Activated naive CD8-positive, alpha-beta T cell (primary cell): ENCODE measurements at regions not wholly inside any gene's neighbourhood (a gene's known extent, or its start where the extent isn't known, plus 50 kb on each side); places are given as distances from the start of the nearest gene placed in this dataset.

Source experiments
- H3K27ac Mint-ChIP-seq: one replicate; pipeline ENCODE4 v1.8.0; 2021; ENCODE audit warnings: mixed read lengths
- H3K27me3 Mint-ChIP-seq: one replicate; pipeline ENCODE4 v1.8.0; 2021; ENCODE audit warnings: mixed read lengths
- H3K36me3 Mint-ChIP-seq: one replicate; pipeline ENCODE4 v1.8.0; 2021; ENCODE audit warnings: mixed read lengths
- H3K4me1 Mint-ChIP-seq: one replicate; pipeline ENCODE4 v1.8.0; 2021; ENCODE audit warnings: low read depth, mixed read lengths
- H3K4me3 Mint-ChIP-seq: one replicate; pipeline ENCODE4 v1.8.0; 2021; ENCODE audit warnings: mild to moderate bottlenecking, mixed read lengths
- H3K9me3 Mint-ChIP-seq: one replicate; pipeline ENCODE4 v1.8.0; 2021; ENCODE audit warnings: low read depth, mixed read lengths

- no peak overlapping the region for H3K27ac Mint-ChIP-seq
Measured at GRCh38 chr3:74107451-74107850, 482.7 kb upstream of the PDZRN3 start.

DNA sequence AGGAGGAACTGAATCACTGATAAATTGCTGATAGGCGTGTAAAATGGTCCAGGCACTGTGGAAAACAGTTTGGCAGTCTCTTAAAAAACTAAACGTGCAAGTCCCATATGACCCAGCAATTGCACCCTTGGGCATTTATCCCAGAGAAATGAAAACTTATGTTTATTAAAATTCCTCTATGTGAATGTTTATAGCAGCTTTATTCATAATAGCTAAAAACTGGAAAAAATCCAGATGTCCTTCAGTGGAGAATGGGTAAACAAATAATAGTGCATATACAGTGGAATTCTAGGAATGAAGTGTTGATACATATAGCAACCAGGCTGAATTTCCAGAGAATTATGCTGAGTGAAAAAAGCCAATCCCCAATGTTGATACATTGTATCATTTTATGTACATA lies 482.2 kb upstream of the PDZRN3 start:
- H3K27me3 Mint-ChIP-seq = no peaks in the 10 kb centered on the region
- H3K4me3 Mint-ChIP-seq = no peak overlapping the region

More at GRCh38 chr3:74107451-74107850, 482.7 kb upstream of the PDZRN3 start:
- Mint-ChIP-seq H3K9me3 (peaks cover 8% of the 10 kb centered on the region), H3K36me3 (no peaks in the 10 kb centered on the region), H3K27me3 (no peaks in the 10 kb centered on the region), H3K4me1 (no peaks in the 10 kb centered on the region), H3K4me3 (no peak overlapping the region)

DNA sequence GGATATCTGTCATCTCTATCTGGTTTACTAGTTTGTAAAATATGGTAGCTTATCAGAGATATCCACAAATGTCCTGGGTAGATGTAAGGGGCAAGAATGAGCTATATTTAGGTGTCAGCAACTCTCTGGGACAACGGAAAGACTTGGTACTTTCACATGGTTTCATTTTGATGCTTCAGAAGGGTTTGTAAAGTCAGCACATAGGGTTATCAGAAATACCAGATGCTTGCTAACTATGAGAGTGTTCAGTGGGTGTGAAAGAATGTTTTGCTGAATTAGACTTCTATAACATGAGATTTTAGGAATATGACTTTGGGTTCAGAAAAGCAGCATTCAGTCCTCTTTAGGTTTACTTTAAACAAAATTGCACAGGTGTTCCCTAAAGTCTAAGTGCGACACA lies 466.5 kb upstream of the PDZRN3 start:
- no peaks in the 10 kb centered on the region for H3K27me3 Mint-ChIP-seq

More for the DNA sequence above, 482.2 kb upstream of the PDZRN3 start:
- Mint-ChIP-seq H3K4me1 (no peaks in the 10 kb centered on the region), H3K27ac (no peak overlapping the region), H3K36me3 (no peaks in the 10 kb centered on the region), H3K9me3 (peaks cover 6% of the 10 kb centered on the region)

DNA sequence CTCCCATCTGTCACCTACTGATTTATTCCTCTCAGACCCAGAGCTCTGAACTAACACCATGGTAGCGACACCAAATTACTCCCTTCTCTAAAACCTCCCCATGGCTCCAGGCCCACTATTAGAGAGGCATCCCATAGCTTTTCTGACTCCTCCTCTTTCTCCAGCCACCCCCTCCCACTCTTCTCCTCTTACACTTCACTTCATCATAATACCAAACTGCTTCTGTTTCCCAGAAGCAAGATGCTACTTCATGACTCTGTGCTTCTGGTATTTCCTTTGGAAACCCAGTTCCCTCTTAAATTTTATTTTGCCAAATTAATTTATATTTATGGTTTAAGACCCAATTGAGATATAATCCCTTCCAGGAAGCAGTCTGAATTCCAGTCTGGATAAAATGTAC lies 465.1 kb upstream of the PDZRN3 start:
- peaks cover 9% of the 10 kb centered on the region for H3K9me3 Mint-ChIP-seq
- no peaks in the 10 kb centered on the region for H3K27me3 Mint-ChIP-seq
- H3K36me3 Mint-ChIP-seq = no peaks in the 10 kb centered on the region
- no peak overlapping the region for H3K27ac Mint-ChIP-seq
- H3K4me3 Mint-ChIP-seq = no peak overlapping the region
- no peaks in the 10 kb centered on the region for H3K4me1 Mint-ChIP-seq

More for the DNA sequence above, 466.5 kb upstream of the PDZRN3 start:
- Mint-ChIP-seq H3K4me3 (no peak overlapping the region), H3K4me1 (no peaks in the 10 kb centered on the region), H3K9me3 (peaks cover 9% of the 10 kb centered on the region), H3K27ac (no peak overlapping the region), H3K36me3 (no peaks in the 10 kb centered on the region)

- no peak overlapping the region for H3K4me3 Mint-ChIP-seq
- H3K4me1 Mint-ChIP-seq = no peaks in the 10 kb centered on the region
Measured at GRCh38 chr3:74080056-74080461, 455.3 kb upstream of the PDZRN3 start.

GRCh38 chr3:74075241-74075640 lies 450.5 kb upstream of the PDZRN3 start:
- Mint-ChIP-seq H3K4me1 (no peaks in the 10 kb centered on the region), H3K4me3 (no peak overlapping the region), H3K9me3 (peaks cover 2% of the 10 kb centered on the region), H3K27me3 (no peaks in the 10 kb centered on the region), H3K27ac (no peak overlapping the region), H3K36me3 (no peaks in the 10 kb centered on the region)

More at GRCh38 chr3:74080056-74080461, 455.3 kb upstream of the PDZRN3 start:
- Mint-ChIP-seq H3K27me3 (no peaks in the 10 kb centered on the region), H3K27ac (no peak overlapping the region), H3K36me3 (no peaks in the 10 kb centered on the region), H3K9me3 (no peaks in the 10 kb centered on the region)

GRCh38 chr3:74074700-74075099 lies 450.0 kb upstream of the PDZRN3 start:
- Mint-ChIP-seq H3K36me3 (no peaks in the 10 kb centered on the region), H3K4me1 (no peaks in the 10 kb centered on the region), H3K27me3 (no peaks in the 10 kb centered on the region), H3K9me3 (peaks cover 6% of the 10 kb centered on the region), H3K4me3 (no peak overlapping the region), H3K27ac (no peak overlapping the region)

DNA sequence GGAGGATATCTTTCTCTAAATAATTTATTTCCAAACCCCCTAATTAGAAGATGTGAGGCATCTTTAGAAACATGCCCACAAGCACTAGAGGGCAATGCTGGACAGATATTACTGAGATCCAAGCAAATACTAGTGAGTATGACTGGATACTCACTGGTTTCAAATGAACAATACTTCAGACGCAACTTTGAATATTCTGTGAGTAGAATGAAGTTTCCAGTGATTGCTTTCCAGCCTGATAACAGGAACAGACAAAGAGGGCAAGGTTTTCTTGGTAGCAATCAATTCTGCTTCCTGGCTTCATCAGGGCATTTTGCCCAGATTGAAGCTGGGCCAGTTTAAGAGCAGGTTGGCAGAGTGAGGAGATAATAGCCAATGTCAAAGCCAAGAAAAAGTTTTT lies 442.6 kb upstream of the PDZRN3 start:
- Mint-ChIP-seq H3K4me1 (no peaks in the 10 kb centered on the region), H3K36me3 (no peaks in the 10 kb centered on the region), H3K9me3 (peaks cover 10% of the 10 kb centered on the region), H3K27ac (no peak overlapping the region), H3K4me3 (no peak overlapping the region), H3K27me3 (no peaks in the 10 kb centered on the region)

DNA sequence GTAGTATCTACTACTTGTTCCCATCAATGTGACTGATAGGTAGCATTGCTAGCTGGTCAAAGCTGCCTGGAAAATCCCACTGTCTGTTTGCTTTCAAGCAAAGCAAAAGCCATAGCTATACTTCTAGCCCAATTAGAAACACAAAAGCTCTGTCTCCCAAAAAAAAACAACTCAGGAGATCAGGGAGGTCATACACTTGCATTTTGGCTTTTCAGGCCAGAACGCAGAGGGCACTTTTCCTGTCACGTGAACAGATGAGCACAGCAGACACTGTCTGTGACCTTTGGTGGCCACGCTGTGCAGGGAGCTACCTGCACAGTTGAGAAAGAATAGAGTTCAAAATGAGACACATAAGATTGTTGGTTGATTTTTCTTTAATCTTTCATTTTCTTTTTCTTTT lies 441.7 kb upstream of the PDZRN3 start:
- H3K27me3 Mint-ChIP-seq = no peaks in the 10 kb centered on the region
- peaks cover 10% of the 10 kb centered on the region for H3K9me3 Mint-ChIP-seq
- H3K4me1 Mint-ChIP-seq = no peaks in the 10 kb centered on the region
- no peak overlapping the region for H3K4me3 Mint-ChIP-seq
- no peak overlapping the region for H3K27ac Mint-ChIP-seq
- no peaks in the 10 kb centered on the region for H3K36me3 Mint-ChIP-seq

DNA sequence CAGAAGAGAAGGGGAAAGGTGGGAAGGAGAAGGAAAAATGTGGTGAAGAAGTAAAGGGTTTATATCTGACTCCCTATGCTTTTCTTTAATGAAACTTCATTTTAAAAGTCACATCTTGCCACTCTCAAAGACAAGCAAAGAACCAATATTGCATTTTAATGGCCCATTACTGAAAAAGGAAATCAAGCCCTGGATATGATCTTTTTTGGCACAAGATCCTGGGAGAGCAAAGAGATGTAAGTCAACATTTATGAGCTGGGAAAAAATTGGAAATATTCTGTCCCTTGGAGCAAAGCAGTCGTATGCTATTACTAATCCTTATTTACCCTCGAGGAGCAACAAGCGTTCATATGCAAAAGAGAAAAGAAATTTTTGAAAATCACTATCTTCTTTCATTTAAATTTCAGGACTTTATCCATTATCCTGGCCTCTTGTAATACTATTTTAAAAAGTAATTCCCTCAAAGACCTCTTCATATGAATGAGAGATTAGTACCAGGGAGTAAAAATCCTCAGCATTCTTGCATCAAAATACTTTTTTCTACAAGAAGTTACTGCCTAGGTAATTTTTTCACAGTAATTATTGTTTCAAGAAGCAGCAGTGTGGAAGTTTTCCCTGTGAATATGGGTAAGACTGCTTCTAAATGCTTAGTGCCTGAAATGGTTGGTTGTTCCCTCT lies 435.3 kb upstream of the PDZRN3 start:
- H3K4me3 Mint-ChIP-seq = no peak overlapping the region
- H3K27me3 Mint-ChIP-seq = no peaks in the 10 kb centered on the region
- no peaks in the 10 kb centered on the region for H3K4me1 Mint-ChIP-seq
- H3K9me3 Mint-ChIP-seq = peaks cover 11% of the 10 kb centered on the region
- H3K36me3 Mint-ChIP-seq = no peaks in the 10 kb centered on the region
- H3K27ac Mint-ChIP-seq = no peak overlapping the region

DNA sequence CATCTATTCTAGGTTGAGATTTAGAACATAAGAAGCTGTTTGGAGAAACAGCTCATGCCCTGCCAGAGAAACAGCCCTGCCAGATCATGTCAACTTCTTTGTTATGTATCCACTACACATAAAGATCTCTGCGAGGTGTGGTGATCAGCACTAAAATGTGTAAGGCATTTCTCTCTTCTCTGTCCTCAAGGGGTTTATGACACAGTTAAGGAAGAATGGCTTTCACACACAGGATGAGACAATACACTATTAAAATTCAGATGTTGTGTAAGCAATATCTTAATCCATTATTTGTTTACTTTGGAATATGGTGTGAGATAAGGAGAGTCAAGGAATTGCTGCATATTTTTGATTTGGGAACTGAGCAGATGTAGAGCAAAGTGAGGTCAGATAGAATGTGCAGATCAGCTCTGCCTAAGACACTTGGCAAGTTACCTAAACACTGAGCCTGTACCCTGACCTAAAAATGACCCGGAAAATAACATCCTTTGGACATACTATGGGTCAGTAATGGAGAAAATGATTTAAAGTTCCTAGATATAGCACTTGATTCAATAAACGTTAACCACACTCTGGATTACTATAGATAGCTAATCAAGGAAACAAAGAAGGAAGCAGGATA lies 434.7 kb upstream of the PDZRN3 start:
- Mint-ChIP-seq H3K4me3 (no peak overlapping the region), H3K9me3 (peaks cover 11% of the 10 kb centered on the region), H3K4me1 (no peaks in the 10 kb centered on the region), H3K36me3 (no peaks in the 10 kb centered on the region), H3K27ac (no peak overlapping the region), H3K27me3 (no peaks in the 10 kb centered on the region)

- no peak overlapping the region for H3K27ac Mint-ChIP-seq
- no peaks in the 10 kb centered on the region for H3K4me1 Mint-ChIP-seq
- H3K27me3 Mint-ChIP-seq = no peaks in the 10 kb centered on the region
- H3K9me3 Mint-ChIP-seq = peaks cover 11% of the 10 kb centered on the region
- no peaks in the 10 kb centered on the region for H3K36me3 Mint-ChIP-seq
- H3K4me3 Mint-ChIP-seq = no peak overlapping the region
Measured at GRCh38 chr3:74057169-74057568, 432.4 kb upstream of the PDZRN3 start.

GRCh38 chr3:74055061-74055460 lies 430.3 kb upstream of the PDZRN3 start:
- no peaks in the 10 kb centered on the region for H3K36me3 Mint-ChIP-seq
- H3K27ac Mint-ChIP-seq = no peak overlapping the region
- H3K4me3 Mint-ChIP-seq = no peak overlapping the region
- H3K27me3 Mint-ChIP-seq = no peaks in the 10 kb centered on the region
- H3K9me3 Mint-ChIP-seq = peaks cover 20% of the 10 kb centered on the region
- no peaks in the 10 kb centered on the region for H3K4me1 Mint-ChIP-seq

GRCh38 chr3:74054566-74054965 lies 429.8 kb upstream of the PDZRN3 start:
- Mint-ChIP-seq H3K27me3 (no peaks in the 10 kb centered on the region), H3K27ac (no peak overlapping the region), H3K4me1 (no peaks in the 10 kb centered on the region), H3K9me3 (peaks cover 16% of the 10 kb centered on the region), H3K4me3 (no peak overlapping the region), H3K36me3 (no peaks in the 10 kb centered on the region)

DNA sequence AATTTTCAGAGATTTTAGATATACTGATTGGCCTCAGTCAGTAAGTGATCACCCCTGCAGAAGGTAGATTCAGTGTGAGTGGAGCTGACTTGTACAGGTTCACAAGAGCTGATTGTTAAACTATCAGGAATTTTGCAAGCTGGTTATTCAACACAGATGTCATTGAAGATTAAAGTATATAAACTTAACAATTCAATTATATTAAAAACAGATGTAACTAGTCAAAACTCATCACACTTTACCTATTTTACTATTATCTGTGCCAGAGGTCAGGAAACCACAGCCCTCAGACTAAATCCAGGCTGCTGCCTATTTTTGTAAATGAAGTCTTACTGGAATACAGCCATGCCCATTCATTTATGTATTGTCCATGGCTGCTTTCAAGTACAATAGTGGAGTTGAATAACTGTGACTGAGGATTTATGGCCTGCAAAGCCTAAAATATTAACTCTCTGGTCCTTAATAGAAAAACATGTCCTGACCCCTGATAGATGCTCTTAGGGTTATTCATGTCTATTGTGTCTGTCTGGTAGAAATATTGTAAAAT lies 429.3 kb upstream of the PDZRN3 start:
- Mint-ChIP-seq H3K9me3 (peaks cover 11% of the 10 kb centered on the region), H3K4me3 (no peak overlapping the region), H3K4me1 (no peaks in the 10 kb centered on the region), H3K36me3 (no peaks in the 10 kb centered on the region), H3K27ac (no peak overlapping the region), H3K27me3 (no peaks in the 10 kb centered on the region)

DNA sequence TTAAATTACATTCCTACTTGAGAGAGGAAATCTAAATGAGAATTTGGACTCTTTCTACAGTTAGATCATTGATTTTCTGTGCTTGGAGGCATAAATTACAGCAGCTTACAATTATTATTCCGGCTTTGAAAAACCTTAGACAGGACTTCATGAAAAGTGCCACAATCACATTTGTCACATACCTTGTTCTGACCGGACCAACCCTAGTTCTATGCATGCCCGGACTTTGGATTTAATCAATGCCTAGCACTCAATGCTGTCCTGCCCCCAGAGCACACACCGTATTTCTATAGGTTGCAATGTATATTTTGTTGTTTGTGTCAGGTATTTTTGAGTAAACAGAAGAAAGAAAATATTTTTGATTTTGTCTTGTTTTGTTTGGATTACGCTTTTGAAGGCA lies 424.7 kb upstream of the PDZRN3 start:
- Mint-ChIP-seq H3K4me1 (no peaks in the 10 kb centered on the region), H3K9me3 (peaks cover 22% of the 10 kb centered on the region), H3K36me3 (no peaks in the 10 kb centered on the region), H3K4me3 (no peak overlapping the region), H3K27me3 (no peaks in the 10 kb centered on the region), H3K27ac (no peak overlapping the region)
